ENCODE measurements at regions not wholly inside any gene's neighbourhood (a gene's known extent, or its start where the extent isn't known, plus 50 kb on each side); places are given as distances from the start of the nearest gene placed in this dataset.

DNA sequence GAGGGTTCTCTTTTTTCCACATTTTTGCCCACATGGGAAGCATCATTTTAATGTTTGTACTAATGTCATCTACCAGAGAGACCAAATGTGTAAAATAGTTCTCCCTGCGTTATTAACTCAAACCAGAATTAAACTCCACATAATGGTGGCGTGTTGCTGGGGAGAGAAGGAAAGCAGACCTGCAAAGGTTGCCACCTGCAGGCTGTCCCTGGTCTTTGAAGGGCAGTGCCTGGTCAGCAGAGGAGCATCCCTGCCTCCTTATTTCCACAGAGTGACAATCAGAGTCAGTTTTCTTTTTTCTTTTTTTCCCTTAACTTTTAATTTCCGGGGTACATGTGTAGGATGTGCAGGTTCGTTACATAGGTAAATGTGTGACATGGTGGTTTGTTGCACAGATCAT is 214.5 kb downstream of the TBX18 start:
- TF ChIP-seq, protein P1, sequence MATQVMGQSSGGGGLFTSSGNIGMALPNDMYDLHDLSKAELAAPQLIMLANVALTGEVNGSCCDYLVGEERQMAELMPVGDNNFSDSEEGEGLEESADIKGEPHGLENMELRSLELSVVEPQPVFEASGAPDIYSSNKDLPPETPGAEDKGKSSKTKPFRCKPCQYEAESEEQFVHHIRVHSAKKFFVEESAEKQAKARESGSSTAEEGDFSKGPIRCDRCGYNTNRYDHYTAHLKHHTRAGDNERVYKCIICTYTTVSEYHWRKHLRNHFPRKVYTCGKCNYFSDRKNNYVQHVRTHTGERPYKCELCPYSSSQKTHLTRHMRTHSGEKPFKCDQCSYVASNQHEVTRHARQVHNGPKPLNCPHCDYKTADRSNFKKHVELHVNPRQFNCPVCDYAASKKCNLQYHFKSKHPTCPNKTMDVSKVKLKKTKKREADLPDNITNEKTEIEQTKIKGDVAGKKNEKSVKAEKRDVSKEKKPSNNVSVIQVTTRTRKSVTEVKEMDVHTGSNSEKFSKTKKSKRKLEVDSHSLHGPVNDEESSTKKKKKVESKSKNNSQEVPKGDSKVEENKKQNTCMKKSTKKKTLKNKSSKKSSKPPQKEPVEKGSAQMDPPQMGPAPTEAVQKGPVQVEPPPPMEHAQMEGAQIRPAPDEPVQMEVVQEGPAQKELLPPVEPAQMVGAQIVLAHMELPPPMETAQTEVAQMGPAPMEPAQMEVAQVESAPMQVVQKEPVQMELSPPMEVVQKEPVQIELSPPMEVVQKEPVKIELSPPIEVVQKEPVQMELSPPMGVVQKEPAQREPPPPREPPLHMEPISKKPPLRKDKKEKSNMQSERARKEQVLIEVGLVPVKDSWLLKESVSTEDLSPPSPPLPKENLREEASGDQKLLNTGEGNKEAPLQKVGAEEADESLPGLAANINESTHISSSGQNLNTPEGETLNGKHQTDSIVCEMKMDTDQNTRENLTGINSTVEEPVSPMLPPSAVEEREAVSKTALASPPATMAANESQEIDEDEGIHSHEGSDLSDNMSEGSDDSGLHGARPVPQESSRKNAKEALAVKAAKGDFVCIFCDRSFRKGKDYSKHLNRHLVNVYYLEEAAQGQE (IDR thresholded peaks at IDR 0.05; ENCODE audit: low read depth), result no peak
- TF ChIP-seq FOXM1 (IDR thresholded peaks at IDR 0.05; ENCODE audit: borderline replicate concordance, low read depth), result no peak
- TF ChIP-seq YY1 (IDR thresholded peaks at IDR 0.05; ENCODE audit: low read depth), result no peak
- TF ChIP-seq, protein P2, sequence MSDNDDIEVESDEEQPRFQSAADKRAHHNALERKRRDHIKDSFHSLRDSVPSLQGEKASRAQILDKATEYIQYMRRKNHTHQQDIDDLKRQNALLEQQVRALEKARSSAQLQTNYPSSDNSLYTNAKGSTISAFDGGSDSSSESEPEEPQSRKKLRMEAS (IDR thresholded peaks at IDR 0.05), result no peak
- TF ChIP-seq CEBPB (IDR thresholded peaks at IDR 0.05), result no peak
- no peak for TF ChIP-seq EGR1 (IDR thresholded peaks at IDR 0.05)
- TF ChIP-seq RAD21 (IDR thresholded peaks at IDR 0.05; ENCODE audit: low read depth), result peak; percentile 15; the same call in 1 of the 2 replicates

DNA sequence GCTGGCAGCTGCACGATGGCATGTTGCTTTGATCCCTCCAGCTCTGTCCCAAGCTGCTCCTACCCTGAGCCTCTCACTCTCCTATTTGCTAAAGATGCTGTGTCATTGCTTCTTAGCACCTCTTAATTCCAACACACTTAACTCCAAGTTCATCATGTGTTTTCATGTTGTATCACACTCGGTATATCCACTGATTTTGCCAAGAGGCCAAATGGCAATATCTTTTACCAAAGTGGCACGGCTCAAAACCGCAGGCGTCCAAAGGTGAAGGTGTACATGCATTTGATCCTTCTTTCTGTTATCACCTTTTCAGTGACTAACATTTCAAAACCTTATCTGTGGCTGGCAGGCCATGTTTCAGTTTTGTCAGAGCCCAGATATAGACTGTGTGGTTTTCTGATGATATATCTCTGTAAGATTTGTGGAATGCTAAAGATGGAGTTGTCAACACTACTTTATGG is 217.0 kb downstream of the TBX18 start:
- TF ChIP-seq RAD21 (IDR thresholded peaks at IDR 0.05; ENCODE audit: low read depth), result no peak
- no peak for TF ChIP-seq TEAD4 (IDR thresholded peaks at IDR 0.05)
- no peak for TF ChIP-seq TAF1 (IDR thresholded peaks at IDR 0.05; ENCODE audit: low read depth)

DNA sequence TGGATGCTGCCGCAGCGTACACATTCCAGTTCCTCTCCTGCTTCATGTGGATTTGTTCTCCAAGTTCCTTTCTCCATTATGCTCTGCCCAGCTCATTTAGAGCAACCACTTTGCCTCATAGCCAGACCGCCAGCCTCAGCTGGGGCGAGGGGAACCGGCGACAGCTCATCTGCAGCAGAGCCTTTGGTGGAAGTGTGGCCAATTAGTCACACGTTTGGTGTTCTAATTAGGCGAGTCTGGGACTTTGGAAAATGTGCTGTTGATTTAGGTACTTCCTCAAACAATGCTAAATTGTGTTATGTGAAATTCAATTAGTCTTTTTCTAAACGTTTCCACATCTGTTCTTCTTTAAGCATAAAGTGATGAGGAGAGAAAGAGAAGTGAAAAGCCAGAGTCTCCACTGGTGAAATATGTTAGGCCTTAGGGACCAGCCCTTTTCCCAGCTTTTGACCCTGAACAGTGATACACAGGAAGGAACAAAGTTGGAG is 217.9 kb downstream of the TBX18 start:
- no peak for TF ChIP-seq NFIC (IDR thresholded peaks at IDR 0.05)
- TF ChIP-seq, protein P2 (IDR thresholded peaks at IDR 0.05), result no peak
- no peak for TF ChIP-seq EP300 (IDR thresholded peaks at IDR 0.05; ENCODE audit: borderline replicate concordance)
- TF ChIP-seq TEAD4 (IDR thresholded peaks at IDR 0.05), result no peak

DNA sequence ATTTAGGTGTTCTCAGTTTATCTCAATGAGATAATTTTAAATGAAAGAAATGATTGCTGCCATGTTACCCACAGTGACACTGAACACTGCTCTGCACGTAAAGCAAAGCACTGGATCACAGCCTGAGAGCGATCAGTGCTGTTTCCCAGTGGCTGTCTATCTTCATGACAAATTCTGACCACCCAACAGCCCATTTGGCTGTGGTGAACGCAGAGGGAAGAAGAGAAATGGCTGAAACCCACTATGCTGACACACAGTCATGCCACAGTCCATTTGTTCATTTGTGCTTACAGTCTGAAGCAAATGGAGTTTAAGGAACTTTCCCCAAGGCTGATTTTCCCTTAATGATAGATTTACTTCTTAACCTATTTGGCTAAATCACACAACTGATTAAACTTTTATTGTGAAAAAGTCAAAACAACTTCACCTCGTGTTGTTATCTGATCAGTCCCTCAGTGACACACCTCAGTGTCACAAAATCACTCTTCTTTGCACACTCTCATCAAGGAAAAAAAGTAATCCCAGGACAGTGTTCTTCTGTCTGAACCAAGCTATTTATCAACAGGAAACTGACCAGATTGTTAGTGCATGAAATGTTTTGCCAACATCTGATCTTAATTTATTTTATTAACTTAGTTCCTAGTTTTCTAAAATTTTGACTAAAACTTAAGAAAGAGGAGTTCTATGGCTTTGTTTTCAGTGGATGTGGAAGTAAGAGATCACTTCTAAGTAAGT is 225.1 kb downstream of the TBX18 start:
- no peak for TF ChIP-seq RAD21 (IDR thresholded peaks at IDR 0.05; ENCODE audit: low read depth)
- TF ChIP-seq CREB1 (IDR thresholded peaks at IDR 0.05; ENCODE audit: low read depth), result no peak
- TF ChIP-seq, protein P1 (IDR thresholded peaks at IDR 0.05; ENCODE audit: low read depth), result no peak
- no peak for TF ChIP-seq EGR1 (IDR thresholded peaks at IDR 0.05)
- no peak for TF ChIP-seq TEAD4 (IDR thresholded peaks at IDR 0.05)
- no peak for TF ChIP-seq TCF12 (IDR thresholded peaks at IDR 0.05; ENCODE audit: low read depth)
- TF ChIP-seq ZBTB7A (IDR thresholded peaks at IDR 0.05; ENCODE audit: low read depth), result no peak
- no peak for TF ChIP-seq TAF1 (IDR thresholded peaks at IDR 0.05; ENCODE audit: low read depth)
- TF ChIP-seq NFIC (IDR thresholded peaks at IDR 0.05), result no peak
- no peak for TF ChIP-seq FOXM1 (IDR thresholded peaks at IDR 0.05; ENCODE audit: borderline replicate concordance, low read depth)
- TF ChIP-seq, protein P3, sequence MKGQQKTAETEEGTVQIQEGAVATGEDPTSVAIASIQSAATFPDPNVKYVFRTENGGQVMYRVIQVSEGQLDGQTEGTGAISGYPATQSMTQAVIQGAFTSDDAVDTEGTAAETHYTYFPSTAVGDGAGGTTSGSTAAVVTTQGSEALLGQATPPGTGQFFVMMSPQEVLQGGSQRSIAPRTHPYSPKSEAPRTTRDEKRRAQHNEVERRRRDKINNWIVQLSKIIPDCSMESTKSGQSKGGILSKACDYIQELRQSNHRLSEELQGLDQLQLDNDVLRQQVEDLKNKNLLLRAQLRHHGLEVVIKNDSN (IDR thresholded peaks at IDR 0.05), result no peak
- no peak for TF ChIP-seq CEBPB (IDR thresholded peaks at IDR 0.05)
- TF ChIP-seq YY1 (IDR thresholded peaks at IDR 0.05; ENCODE audit: low read depth), result no peak
- no peak for TF ChIP-seq EP300 (IDR thresholded peaks at IDR 0.05; ENCODE audit: borderline replicate concordance)
- TF ChIP-seq, protein P2 (IDR thresholded peaks at IDR 0.05), result no peak

DNA sequence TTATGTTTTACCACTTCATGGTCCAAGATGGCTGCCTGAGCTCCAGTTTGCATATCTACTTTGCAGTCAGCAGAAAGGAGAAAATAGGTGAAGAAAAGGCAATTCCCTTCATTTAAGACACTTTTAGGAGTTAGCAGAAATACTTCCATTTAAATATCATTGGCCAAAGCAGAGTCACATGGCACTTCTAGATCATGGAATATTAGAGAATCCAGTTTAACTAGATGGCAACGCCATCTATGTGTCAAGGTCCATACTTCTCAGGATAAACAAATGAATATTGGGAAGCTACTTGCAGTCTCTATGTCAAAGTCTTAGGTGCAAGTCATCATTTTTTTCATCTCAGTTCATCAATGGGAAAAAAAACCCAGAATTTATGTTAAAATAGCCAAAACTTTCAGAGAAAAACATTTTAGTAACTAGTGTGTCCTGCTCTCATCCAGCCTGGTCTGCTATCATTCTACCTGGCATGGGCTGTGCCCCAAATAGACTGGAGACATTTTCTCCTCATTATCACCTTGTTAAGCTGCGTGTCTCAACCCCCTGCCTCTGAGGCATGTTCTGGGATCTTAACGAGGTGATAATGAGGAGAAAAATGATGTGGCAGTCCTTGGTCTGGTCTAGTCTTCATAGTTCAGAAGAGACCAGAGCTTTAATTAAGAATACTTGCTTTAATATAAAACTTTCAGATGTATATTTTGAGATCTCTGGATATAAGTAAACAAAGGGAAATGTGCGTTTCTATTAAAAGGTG is 227.3 kb downstream of the TBX18 start:
- TF ChIP-seq, protein P3 (IDR thresholded peaks at IDR 0.05), result no peak
- TF ChIP-seq EP300 (IDR thresholded peaks at IDR 0.05; ENCODE audit: borderline replicate concordance) (no peak), EGR1 (IDR thresholded peaks at IDR 0.05) (no peak), YY1 (IDR thresholded peaks at IDR 0.05; ENCODE audit: low read depth) (no peak), TCF12 (IDR thresholded peaks at IDR 0.05; ENCODE audit: low read depth) (no peak), FOXM1 (IDR thresholded peaks at IDR 0.05; ENCODE audit: borderline replicate concordance, low read depth) (no peak), ZBTB7A (IDR thresholded peaks at IDR 0.05; ENCODE audit: low read depth) (no peak), CREB1 (IDR thresholded peaks at IDR 0.05; ENCODE audit: low read depth) (no peak), TAF1 (IDR thresholded peaks at IDR 0.05; ENCODE audit: low read depth) (no peak), NFIC (IDR thresholded peaks at IDR 0.05) (no peak)
- TF ChIP-seq, protein P2 (IDR thresholded peaks at IDR 0.05), result no peak
- TF ChIP-seq, protein P1 (IDR thresholded peaks at IDR 0.05; ENCODE audit: low read depth), result no peak
